Choroid plexus epithelial cell (primary cell): ENCODE measurements at regions not wholly inside any gene's neighbourhood (a gene's known extent, or its start where the extent isn't known, plus 50 kb on each side); places are given as distances from the start of the nearest gene placed in this dataset.

Source experiments
- DNase-seq: peaks from one replicate; pipeline ENCODE4 v3.0.0-alpha.2; 2010; ENCODE audit warnings: low read depth
- H3K4me3 ChIP-seq: 2 replicates; pipeline ENCODE4 v1.5.1; 2011; ENCODE audit warnings: low read depth, mild to moderate bottlenecking, control low read depth, low read length, moderate library complexity
- CTCF ChIP-seq: conservative IDR thresholded peaks from 2 replicates; pipeline ENCODE4 v1.5.1; 2011; ENCODE audit warnings: low read depth, mild to moderate bottlenecking, control low read depth, inconsistent platforms, low read length, moderate library complexity

- no peak for DNase-seq
- no peak for TF ChIP-seq CTCF
- H3K4me3 ChIP-seq: no peak overlapping the region
Measured at GRCh38 chr10:130959752-130960195, 351.7 kb downstream of the TCERG1L start.

- DNase-seq: no peak
- no peak overlapping the region for H3K4me3 ChIP-seq
- TF ChIP-seq CTCF: no peak
Measured at GRCh38 chr10:130960531-130960930, 351.0 kb downstream of the TCERG1L start.

GRCh38 chr10:130961506-130962239 lies 349.8 kb downstream of the TCERG1L start:
- DNase-seq: no peak
- no peak overlapping the region for H3K4me3 ChIP-seq
- no peak for TF ChIP-seq CTCF

- TF ChIP-seq CTCF: no peak
- H3K4me3 ChIP-seq: no peak overlapping the region
- DNase-seq: no peak
Measured at GRCh38 chr10:130962240-130963051, 349.1 kb downstream of the TCERG1L start.

- no peak for DNase-seq
- TF ChIP-seq CTCF: no peak
- no peak overlapping the region for H3K4me3 ChIP-seq
Measured at GRCh38 chr10:130963052-130963393, 348.5 kb downstream of the TCERG1L start.

- DNase-seq: no peak
- no peak for TF ChIP-seq CTCF
- no peak overlapping the region for H3K4me3 ChIP-seq
Measured at GRCh38 chr10:130963786-130964522, 347.6 kb downstream of the TCERG1L start.
